Panc1 (cell line): ENCODE measurements at regions not wholly inside any gene's neighbourhood (a gene's known extent, or its start where the extent isn't known, plus 50 kb on each side); places are given as distances from the start of the nearest gene placed in this dataset.

ENCODE experiments used
- SIN3A ChIP-seq: IDR thresholded peaks from 2 replicates; pipeline ENCODE4 v1.6.1; 2012; ENCODE audit warnings: low read depth, mild to moderate bottlenecking, low read length, moderate library complexity, borderline replicate concordance; ENCODE audit not compliant: insufficient read depth
- TF ChIP-seq, protein P1 (sequence below): fragments of 450-650 bp; IDR thresholded peaks from 2 replicates; pipeline ENCODE4 v1.5.1; 2017; ENCODE audit warnings: mild to moderate bottlenecking
- TF ChIP-seq, protein P2 (sequence below), 2 experiments: IDR thresholded peaks; 2 replicates each; pipeline ENCODE4 v1.6.1; 2011 to 2012; ENCODE audit warnings: low read depth in 2 of 2, control low read depth in 1 of 2, low read length in 1 of 2, mild to moderate bottlenecking in 1 of 2, moderate library complexity in 1 of 2; ENCODE audit not compliant: insufficient read depth in 1 of 2

DNA sequence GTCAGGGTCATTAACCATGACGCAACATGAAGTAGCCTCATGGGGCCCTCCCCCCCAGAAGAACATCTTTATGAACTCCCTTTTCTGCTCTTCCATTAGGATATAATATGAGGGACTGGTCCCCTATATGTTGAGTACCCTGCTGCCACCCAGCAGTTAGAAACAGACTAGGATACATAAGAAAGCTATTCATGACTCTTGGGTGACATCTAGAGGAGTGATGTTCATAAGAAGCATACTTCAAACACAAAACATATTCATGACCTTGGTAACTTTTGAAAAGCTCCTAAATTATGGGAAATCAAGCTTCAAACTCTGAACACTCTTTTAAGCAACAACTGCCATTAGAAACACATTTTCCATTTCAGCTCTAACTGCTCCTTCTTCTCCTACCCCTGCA is 155.2 kb upstream of the SPIN4 start:
- TF ChIP-seq, protein P1, sequence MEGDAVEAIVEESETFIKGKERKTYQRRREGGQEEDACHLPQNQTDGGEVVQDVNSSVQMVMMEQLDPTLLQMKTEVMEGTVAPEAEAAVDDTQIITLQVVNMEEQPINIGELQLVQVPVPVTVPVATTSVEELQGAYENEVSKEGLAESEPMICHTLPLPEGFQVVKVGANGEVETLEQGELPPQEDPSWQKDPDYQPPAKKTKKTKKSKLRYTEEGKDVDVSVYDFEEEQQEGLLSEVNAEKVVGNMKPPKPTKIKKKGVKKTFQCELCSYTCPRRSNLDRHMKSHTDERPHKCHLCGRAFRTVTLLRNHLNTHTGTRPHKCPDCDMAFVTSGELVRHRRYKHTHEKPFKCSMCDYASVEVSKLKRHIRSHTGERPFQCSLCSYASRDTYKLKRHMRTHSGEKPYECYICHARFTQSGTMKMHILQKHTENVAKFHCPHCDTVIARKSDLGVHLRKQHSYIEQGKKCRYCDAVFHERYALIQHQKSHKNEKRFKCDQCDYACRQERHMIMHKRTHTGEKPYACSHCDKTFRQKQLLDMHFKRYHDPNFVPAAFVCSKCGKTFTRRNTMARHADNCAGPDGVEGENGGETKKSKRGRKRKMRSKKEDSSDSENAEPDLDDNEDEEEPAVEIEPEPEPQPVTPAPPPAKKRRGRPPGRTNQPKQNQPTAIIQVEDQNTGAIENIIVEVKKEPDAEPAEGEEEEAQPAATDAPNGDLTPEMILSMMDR = peak; percentile 35; the same call in 1 of the 2 replicates
- no peak for TF ChIP-seq SIN3A
- TF ChIP-seq, protein P2, sequence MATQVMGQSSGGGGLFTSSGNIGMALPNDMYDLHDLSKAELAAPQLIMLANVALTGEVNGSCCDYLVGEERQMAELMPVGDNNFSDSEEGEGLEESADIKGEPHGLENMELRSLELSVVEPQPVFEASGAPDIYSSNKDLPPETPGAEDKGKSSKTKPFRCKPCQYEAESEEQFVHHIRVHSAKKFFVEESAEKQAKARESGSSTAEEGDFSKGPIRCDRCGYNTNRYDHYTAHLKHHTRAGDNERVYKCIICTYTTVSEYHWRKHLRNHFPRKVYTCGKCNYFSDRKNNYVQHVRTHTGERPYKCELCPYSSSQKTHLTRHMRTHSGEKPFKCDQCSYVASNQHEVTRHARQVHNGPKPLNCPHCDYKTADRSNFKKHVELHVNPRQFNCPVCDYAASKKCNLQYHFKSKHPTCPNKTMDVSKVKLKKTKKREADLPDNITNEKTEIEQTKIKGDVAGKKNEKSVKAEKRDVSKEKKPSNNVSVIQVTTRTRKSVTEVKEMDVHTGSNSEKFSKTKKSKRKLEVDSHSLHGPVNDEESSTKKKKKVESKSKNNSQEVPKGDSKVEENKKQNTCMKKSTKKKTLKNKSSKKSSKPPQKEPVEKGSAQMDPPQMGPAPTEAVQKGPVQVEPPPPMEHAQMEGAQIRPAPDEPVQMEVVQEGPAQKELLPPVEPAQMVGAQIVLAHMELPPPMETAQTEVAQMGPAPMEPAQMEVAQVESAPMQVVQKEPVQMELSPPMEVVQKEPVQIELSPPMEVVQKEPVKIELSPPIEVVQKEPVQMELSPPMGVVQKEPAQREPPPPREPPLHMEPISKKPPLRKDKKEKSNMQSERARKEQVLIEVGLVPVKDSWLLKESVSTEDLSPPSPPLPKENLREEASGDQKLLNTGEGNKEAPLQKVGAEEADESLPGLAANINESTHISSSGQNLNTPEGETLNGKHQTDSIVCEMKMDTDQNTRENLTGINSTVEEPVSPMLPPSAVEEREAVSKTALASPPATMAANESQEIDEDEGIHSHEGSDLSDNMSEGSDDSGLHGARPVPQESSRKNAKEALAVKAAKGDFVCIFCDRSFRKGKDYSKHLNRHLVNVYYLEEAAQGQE (IDR thresholded peaks at IDR 0.05; ENCODE audit: insufficient read depth in 1 of 2, low read depth in 2 of 2, low read length in 1 of 2) = no peak
